GM12878 (cell line): ENCODE measurements at regions not wholly inside any gene's neighbourhood (a gene's known extent, or its start where the extent isn't known, plus 50 kb on each side); places are given as distances from the start of the nearest gene placed in this dataset.
A peak's percentile ranks its signal among the peaks of the same experiment; 100 is the strongest.

Experiments
- ATAC-seq: fragments of 200-7000 bp; cut with Tn5 transposase; 3 replicates; pipeline ENCODE4 v1.9.1; 2020; ENCODE audit warnings: mild to moderate bottlenecking, moderate library complexity
- BruUV-seq: library from RNA; stranded (reverse); fragments of 400-500 nt; replicated peaks from 2 replicates; lab custom pipeline; 2021; lab: Mats Ljungman, UMichigan
- CTCF ChIA-PET: fragments of 300-600 bp; sonication (Branson Sonifier 250); formaldehyde crosslinking; extraction: SDS; loops from one replicate; lab custom pipeline; 2021; ENCODE audit warnings: inconsistent platforms; lab: Yijun Ruan, JAX
- POLR2A ChIA-PET: fragments of 350-600 bp; formaldehyde crosslinking; extraction: SDS; loops from one replicate; lab custom pipeline; 2021; ENCODE audit warnings: inconsistent platforms; lab: Charles Lee
- RAD21 ChIA-PET: fragments of 300-600 bp; sonication (Branson Sonifier 250); formaldehyde crosslinking; loops from one replicate; lab custom pipeline; 2023; ENCODE audit warnings: antibody characterized with exemption; ENCODE audit not compliant: unreplicated experiment; lab: Charles Lee
- SMC1A ChIA-PET: fragments of 300-600 bp; sonication (Branson Sonifier 250); formaldehyde crosslinking; loops from one replicate; lab custom pipeline; 2023; ENCODE audit not compliant: unreplicated experiment, uncharacterized antibody; lab: Charles Lee
- DNase-seq: peaks from one replicate; pipeline ENCODE4 v3.0.0-alpha.2; 2011; ENCODE audit warnings: low read depth, low spot score
- FAIRE-seq: peaks from 3 replicates; lab custom pipeline; 2011; peaks lifted over from hg19 to GRCh38; lab: Jason Lieb, UNC
- H2AFZ ChIP-seq: 2 replicates; pipeline ENCODE4 v1.6.0; 2011; ENCODE audit warnings: low read depth, low read length, control low read depth; ENCODE audit not compliant: control insufficient read depth
- H3K27ac ChIP-seq: 2 replicates; pipeline ENCODE4 v1.5.1; 2011; ENCODE audit warnings: control low read depth; ENCODE audit not compliant: control insufficient read depth, insufficient read depth
- H3K27me3 ChIP-seq, 2 experiments: replicated peaks in 1 of 2; 2 replicates each; pipeline versions ENCODE4 v1.6.0 to v1.6.1; 2011; ENCODE audit warnings: low read length in 1 of 2; ENCODE audit not compliant: control insufficient read depth in 2 of 2, insufficient read depth in 2 of 2
- H3K36me3 ChIP-seq, 2 experiments: 2 replicates each; pipeline ENCODE4 v1.5.1; 2011; ENCODE audit warnings: low read length in 1 of 2; ENCODE audit not compliant: control insufficient read depth in 2 of 2, insufficient read depth in 2 of 2
- H3K4me1 ChIP-seq: 2 replicates; pipeline ENCODE4 v1.6.1; 2011; ENCODE audit warnings: mild to moderate bottlenecking, low read length, moderate library complexity, mixed read lengths; ENCODE audit not compliant: control insufficient read depth, insufficient read depth
- H3K4me2 ChIP-seq: 2 replicates; pipeline ENCODE4 v1.6.0; 2011; ENCODE audit warnings: control low read depth; ENCODE audit not compliant: control insufficient read depth, insufficient read depth
- H3K4me3 ChIP-seq: fragments of 200-600 bp; sonication (generic); 2 replicates; pipeline ENCODE4 v1.5.1; 2016
- H3K79me2 ChIP-seq: 2 replicates; pipeline ENCODE4 v1.6.0; 2011; ENCODE audit warnings: low read length; ENCODE audit not compliant: control insufficient read depth, insufficient read depth
- H3K9ac ChIP-seq: 2 replicates; pipeline ENCODE4 v1.8.0; 2011; ENCODE audit warnings: low read length, control low read depth, mixed read lengths; ENCODE audit not compliant: control insufficient read depth, insufficient read depth
- H3K9me3 ChIP-seq: replicated peaks from 3 replicates; pipeline ENCODE4 v1.5.1; 2011; ENCODE audit warnings: mild to moderate bottlenecking, low read length; ENCODE audit not compliant: control insufficient read depth, insufficient read depth
- H4K20me1 ChIP-seq: 2 replicates; pipeline ENCODE4 v1.6.0; 2011; ENCODE audit not compliant: control insufficient read depth, insufficient read depth
- HSF1 ChIP-seq: fragments of 150-350 bp; IDR thresholded peaks from 2 replicates; pipeline ENCODE4 v1.6.1; 2014; ENCODE audit warnings: mild to moderate bottlenecking, low read depth, low read length
- POLR2AphosphoS5 ChIP-seq: IDR thresholded peaks from 2 replicates; pipeline ENCODE4 v1.6.1; 2011; ENCODE audit warnings: mild to moderate bottlenecking, low read length, inconsistent platforms
- SUPT20H ChIP-seq: IDR thresholded peaks from 2 replicates; pipeline ENCODE4 v1.6.1; 2011; ENCODE audit warnings: low read depth, mild to moderate bottlenecking, low read length, moderate library complexity, borderline replicate concordance; ENCODE audit not compliant: control insufficient read depth
- YBX1 ChIP-seq: fragments of 450-650 bp; IDR thresholded peaks from 2 replicates; pipeline ENCODE4 v1.6.1; 2016; ENCODE audit warnings: antibody characterized with exemption
- whole genome bisulfite sequencing: methylation state at CpG from one replicate; pipeline ENCODE4 v1.1.6; 2016; ENCODE audit warnings: low lambda C conversion rate; ENCODE audit not compliant: insufficient replicate concordance, insufficient coverage; ENCODE audit errors: missing lambda C conversion rate; 5-methylcytosine and 5-hydroxymethylcytosine counted together
- in situ Hi-C: fragments of 300-500 bp; cut with MboI; formaldehyde crosslinking; loops from 9 replicates; pipeline ENCODE4 v1.14.3; 2018; ENCODE audit warnings: mixed read lengths
- intact Hi-C: fragments of 100-400 bp; cut with micrococcal nuclease; formaldehyde crosslinking; loops from one replicate; pipeline ENCODE4 v1.14.2; 2022; ENCODE audit not compliant: unreplicated experiment
- TF ChIP-seq, protein P1 (sequence below): fragments of 450-650 bp; formaldehyde crosslinking; IDR thresholded peaks from 2 replicates; pipeline ENCODE4 v1.5.0; 2022; ENCODE audit warnings: mild to moderate bottlenecking, missing genetic modification characterization

GRCh38 chr4:123506011-123506695 is 109.6 kb downstream of the SPRY1 start:
- intact Hi-C loops (no loop called here), in situ Hi-C loops (no loop called here)
- Histone ChIP-seq H2AFZ (no peak overlapping the region), H3K4me1 (no peaks in the 10 kb centered on the region), H3K27me3 (no peaks in the 10 kb centered on the region; a peak in 1 of 4 replicates), H4K20me1 (no peaks in the 10 kb centered on the region), H3K79me2 (no peaks in the 10 kb centered on the region), H3K4me3 (peak overlapping the region; percentile 41; the same call in 1 of the 2 replicates), H3K27ac (no peak overlapping the region), H3K4me2 (peak overlapping the region; percentile 63; the same call in 1 of the 2 replicates), H3K9me3 (no peaks in the 10 kb centered on the region), H3K36me3 (no peaks in the 10 kb centered on the region), H3K9ac (no peak overlapping the region)
- no TSS peak for BruUV-seq
- no peak for ATAC-seq
- no peak for DNase-seq
- 81% methylated on average over 16 of the region's 17 CpGs for WGBS
- ChIA-PET RAD21 (interaction anchor here (1.2 kb wide), 1 partner anchor 107 kb away, joined by 3 read pairs; no protein-coding TSS in a partner anchor), SMC1A (interaction anchor here (1.3 to 1.5 kb wide), 2 partner anchors 59 to 144 kb away, joined by 3 to 4 read pairs; no protein-coding TSS in a partner anchor), CTCF (no interaction called here), POLR2A (no interaction called here)
- TF ChIP-seq SUPT20H (no peak), POLR2AphosphoS5 (no peak), YBX1 (no peak), HSF1 (no peak)
- TF ChIP-seq, protein P1, sequence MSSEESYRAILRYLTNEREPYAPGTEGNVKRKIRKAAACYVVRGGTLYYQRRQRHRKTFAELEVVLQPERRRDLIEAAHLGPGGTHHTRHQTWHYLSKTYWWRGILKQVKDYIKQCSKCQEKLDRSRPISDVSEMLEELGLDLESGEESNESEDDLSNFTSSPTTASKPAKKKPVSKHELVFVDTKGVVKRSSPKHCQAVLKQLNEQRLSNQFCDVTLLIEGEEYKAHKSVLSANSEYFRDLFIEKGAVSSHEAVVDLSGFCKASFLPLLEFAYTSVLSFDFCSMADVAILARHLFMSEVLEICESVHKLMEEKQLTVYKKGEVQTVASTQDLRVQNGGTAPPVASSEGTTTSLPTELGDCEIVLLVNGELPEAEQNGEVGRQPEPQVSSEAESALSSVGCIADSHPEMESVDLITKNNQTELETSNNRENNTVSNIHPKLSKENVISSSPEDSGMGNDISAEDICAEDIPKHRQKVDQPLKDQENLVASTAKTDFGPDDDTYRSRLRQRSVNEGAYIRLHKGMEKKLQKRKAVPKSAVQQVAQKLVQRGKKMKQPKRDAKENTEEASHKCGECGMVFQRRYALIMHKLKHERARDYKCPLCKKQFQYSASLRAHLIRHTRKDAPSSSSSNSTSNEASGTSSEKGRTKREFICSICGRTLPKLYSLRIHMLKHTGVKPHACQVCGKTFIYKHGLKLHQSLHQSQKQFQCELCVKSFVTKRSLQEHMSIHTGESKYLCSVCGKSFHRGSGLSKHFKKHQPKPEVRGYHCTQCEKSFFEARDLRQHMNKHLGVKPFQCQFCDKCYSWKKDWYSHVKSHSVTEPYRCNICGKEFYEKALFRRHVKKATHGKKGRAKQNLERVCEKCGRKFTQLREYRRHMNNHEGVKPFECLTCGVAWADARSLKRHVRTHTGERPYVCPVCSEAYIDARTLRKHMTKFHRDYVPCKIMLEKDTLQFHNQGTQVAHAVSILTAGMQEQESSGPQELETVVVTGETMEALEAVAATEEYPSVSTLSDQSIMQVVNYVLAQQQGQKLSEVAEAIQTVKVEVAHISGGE (CRISPR knock-in tag), result no peak
- FAIRE-seq, result no peak
